ENCODE measurements at regions not wholly inside any gene's neighbourhood (a gene's known extent, or its start where the extent isn't known, plus 50 kb on each side); places are given as distances from the start of the nearest gene placed in this dataset.
A peak's percentile ranks its signal among the peaks of the same experiment; 100 is the strongest.

DNA sequence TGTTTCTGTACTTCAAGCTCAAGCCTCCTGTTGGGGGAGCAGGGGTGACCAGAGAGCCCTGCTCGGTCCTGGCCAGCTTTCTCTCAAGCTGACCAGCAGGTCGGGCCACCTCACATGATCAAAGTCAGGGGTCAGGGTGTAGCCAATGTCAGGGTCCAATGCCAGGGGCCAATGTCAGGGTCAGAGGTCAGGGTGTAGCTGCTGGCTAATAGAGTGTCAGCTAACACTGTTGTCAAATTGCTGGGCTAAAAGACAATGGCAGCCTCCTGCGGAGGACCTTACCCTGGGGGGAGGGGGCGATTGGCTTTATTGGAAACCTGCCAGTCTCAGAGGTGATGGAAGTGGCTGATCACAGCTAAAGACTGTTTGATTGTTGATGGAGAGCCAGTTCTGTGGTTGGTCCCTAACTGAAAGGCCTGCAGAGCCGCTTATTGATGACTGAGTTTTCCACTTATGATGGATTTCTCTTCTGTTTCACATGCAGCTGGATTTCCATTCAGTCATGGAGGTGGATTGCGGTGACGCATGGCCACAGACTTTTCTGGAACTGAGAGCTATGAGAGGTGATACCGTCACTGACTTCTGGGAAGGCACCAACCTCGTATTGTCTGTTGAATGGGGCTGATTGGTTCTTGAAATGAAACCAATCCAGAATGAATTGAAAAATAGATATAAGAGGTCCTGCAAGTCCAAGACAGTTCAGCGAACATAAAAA, 97.4 kb upstream of the ZFHX3 start:
- peak; percentile 20 for DNase-seq
- dilution Hi-C loops (cut with HindIII; ENCODE audit: low sequenced_read_pairs, unreplicated experiment), result no loop called here

More for the DNA sequence above, 97.4 kb upstream of the ZFHX3 start:
- no peak overlapping the region for H2BK120ac ChIP-seq (ENCODE audit: low read depth, low read length)
- H3K9me1 ChIP-seq (ENCODE audit: insufficient read depth, low read length), result no peaks in the 10 kb centered on the region
- ChIA-PET CTCF (interaction anchor here (1.7 kb wide), 1 partner anchor 21 kb away, joined by 5 read pairs; no protein-coding TSS in a partner anchor), POLR2A (ENCODE audit: unreplicated experiment) (no interaction called here)
- H4K5ac ChIP-seq (ENCODE audit: low read depth, low read length), result no peak overlapping the region
- H4K91ac ChIP-seq (ENCODE audit: insufficient read depth, low read depth, low read length), result no peak overlapping the region
- H3K4me1 ChIP-seq (ENCODE audit: control insufficient read depth, insufficient read depth, low read length), result no peaks in the 10 kb centered on the region
- no TSS peak for BruUV-seq (replicated peaks)
- no peak overlapping the region for H3K23ac ChIP-seq (ENCODE audit: low read depth, low read length)
- H2BK20ac ChIP-seq (ENCODE audit: low read depth, low read length), result no peak overlapping the region
- peak overlapping the region; percentile 18 for H2AK9ac ChIP-seq (replicated peaks; ENCODE audit: low read depth, low read length, poor library complexity)
- no peak overlapping the region for H3K18ac ChIP-seq (ENCODE audit: low read depth, low read length)
- no peaks in the 10 kb centered on the region for H3K36me3 ChIP-seq (ENCODE audit: control insufficient read depth, insufficient read depth, low read length)
- peaks cover 5% of the 10 kb centered on the region; the same call in 1 of the 2 replicates for H3K27me3 ChIP-seq (ENCODE audit: control insufficient read depth, insufficient read depth, low read length)
- 77% methylated on average over 3 of the region's 10 CpGs; no CpG with 5 or more reads in 1 of the 2 experiments for whole genome bisulfite sequencing, 2 experiments (ENCODE audit: extremely low coverage in 2 of 2, insufficient read length in 1 of 2)
- H3K4me2 ChIP-seq (ENCODE audit: low read depth, low read length), result no peak overlapping the region
- no peak overlapping the region for H4K8ac ChIP-seq (ENCODE audit: low read depth in 2 of 2, low read length in 2 of 2)
- no peak overlapping the region for H2BK15ac ChIP-seq (ENCODE audit: low read depth, low read length)
- H2AK5ac ChIP-seq (ENCODE audit: low read depth, low read length), result no peak overlapping the region
- H2AFZ ChIP-seq (replicated peaks; ENCODE audit: low read length, poor library complexity), result no peak overlapping the region
- no peak overlapping the region for H3K27ac ChIP-seq (ENCODE audit: insufficient read depth, low read length)
- no peaks in the 10 kb centered on the region for H4K20me1 ChIP-seq (ENCODE audit: insufficient read depth, low read length)
- no peaks in the 10 kb centered on the region for H3K79me1 ChIP-seq (ENCODE audit: low read depth in 1 of 2, low read length in 2 of 2)
- no peak overlapping the region for H3K4me3 ChIP-seq (ENCODE audit: insufficient read depth, low read depth, low read length)
- no peaks in the 10 kb centered on the region for H3K9me3 ChIP-seq (ENCODE audit: control insufficient read depth, insufficient read depth, low read length)
- no peak for ATAC-seq (ENCODE audit: low read depth)
- intact Hi-C loops (cut with micrococcal nuclease) (no loop called here), in situ Hi-C loops (cut with MboI; ENCODE audit: low sequenced_read_pairs) (no loop called here)
- no peak overlapping the region for H3K56ac ChIP-seq (ENCODE audit: extremely low read depth, insufficient read depth, low read length)
- H3K4ac ChIP-seq (ENCODE audit: low read depth, low read length), result no peak overlapping the region
- TF ChIP-seq CHD1 (IDR thresholded peaks at IDR 0.05; ENCODE audit: low read depth, low read length), result no peak
- TF ChIP-seq MAZ (IDR thresholded peaks at IDR 0.05; ENCODE audit: borderline replicate concordance, low read depth, low read length), result no peak
- no peak for TF ChIP-seq CTCF (conservative IDR thresholded peaks at IDR 0.05; ENCODE audit: low read depth, low read length)
- TF ChIP-seq RFX5 (IDR thresholded peaks at IDR 0.05; ENCODE audit: low read depth, low read length), result no peak
- TF ChIP-seq CEBPB (IDR thresholded peaks at IDR 0.05; ENCODE audit: low read depth, low read length), result no peak
- no peak for TF ChIP-seq MAFK (IDR thresholded peaks at IDR 0.05; ENCODE audit: low read depth, low read length)
- TF ChIP-seq NFE2L2 (IDR thresholded peaks at IDR 0.05; ENCODE audit: low read depth, low read length), result no peak
- no peak for TF ChIP-seq RCOR1 (IDR thresholded peaks at IDR 0.05; ENCODE audit: insufficient replicate concordance, low read length)
- no peak for TF ChIP-seq SMC3 (IDR thresholded peaks at IDR 0.05; ENCODE audit: low read depth, low read length)
- TF ChIP-seq, protein P1, sequence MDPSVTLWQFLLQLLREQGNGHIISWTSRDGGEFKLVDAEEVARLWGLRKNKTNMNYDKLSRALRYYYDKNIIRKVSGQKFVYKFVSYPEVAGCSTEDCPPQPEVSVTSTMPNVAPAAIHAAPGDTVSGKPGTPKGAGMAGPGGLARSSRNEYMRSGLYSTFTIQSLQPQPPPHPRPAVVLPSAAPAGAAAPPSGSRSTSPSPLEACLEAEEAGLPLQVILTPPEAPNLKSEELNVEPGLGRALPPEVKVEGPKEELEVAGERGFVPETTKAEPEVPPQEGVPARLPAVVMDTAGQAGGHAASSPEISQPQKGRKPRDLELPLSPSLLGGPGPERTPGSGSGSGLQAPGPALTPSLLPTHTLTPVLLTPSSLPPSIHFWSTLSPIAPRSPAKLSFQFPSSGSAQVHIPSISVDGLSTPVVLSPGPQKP (IDR thresholded peaks at IDR 0.05; ENCODE audit: borderline replicate concordance, low read depth, low read length), result no peak
- no peak for TF ChIP-seq BHLHE40 (IDR thresholded peaks at IDR 0.05; ENCODE audit: low read depth, low read length)
- TF ChIP-seq POLR2A (IDR thresholded peaks at IDR 0.05; ENCODE audit: low read depth, low read length), result no peak
- no peak for TF ChIP-seq MXI1 (IDR thresholded peaks at IDR 0.05; ENCODE audit: borderline replicate concordance, low read depth, low read length)
- TF ChIP-seq RAD21 (IDR thresholded peaks at IDR 0.05; ENCODE audit: low read length), result no peak
- no peak for TF ChIP-seq FOS (IDR thresholded peaks at IDR 0.05; ENCODE audit: low read depth, low read length)
- no peak overlapping the region for H2BK5ac ChIP-seq (ENCODE audit: low read depth, low read length, poor library complexity, severe bottlenecking)
- H3K14ac ChIP-seq (replicated peaks; ENCODE audit: low read depth, low read length), result no peak overlapping the region
- H3K9ac ChIP-seq (ENCODE audit: low read depth, low read length), result no peak overlapping the region
